Epithelial cell of esophagus (primary cell): ENCODE measurements at regions not wholly inside any gene's neighbourhood (a gene's known extent, or its start where the extent isn't known, plus 50 kb on each side); places are given as distances from the start of the nearest gene placed in this dataset.

Experiments
- DNase-seq: peaks from one replicate; pipeline ENCODE4 v3.0.0; 2010; ENCODE audit warnings: low read depth
- H3K4me3 ChIP-seq: 2 replicates; pipeline ENCODE4 v1.5.1; 2011; ENCODE audit warnings: mild to moderate bottlenecking, low read length, control low read depth
- TF ChIP-seq, protein P1 (sequence below): IDR thresholded peaks from 2 replicates; pipeline ENCODE4 v1.5.1; 2011; ENCODE audit warnings: low read depth, mild to moderate bottlenecking, low read length, control low read depth, inconsistent platforms; ENCODE audit not compliant: insufficient read depth; ENCODE audit errors: missing control alignments

DNA sequence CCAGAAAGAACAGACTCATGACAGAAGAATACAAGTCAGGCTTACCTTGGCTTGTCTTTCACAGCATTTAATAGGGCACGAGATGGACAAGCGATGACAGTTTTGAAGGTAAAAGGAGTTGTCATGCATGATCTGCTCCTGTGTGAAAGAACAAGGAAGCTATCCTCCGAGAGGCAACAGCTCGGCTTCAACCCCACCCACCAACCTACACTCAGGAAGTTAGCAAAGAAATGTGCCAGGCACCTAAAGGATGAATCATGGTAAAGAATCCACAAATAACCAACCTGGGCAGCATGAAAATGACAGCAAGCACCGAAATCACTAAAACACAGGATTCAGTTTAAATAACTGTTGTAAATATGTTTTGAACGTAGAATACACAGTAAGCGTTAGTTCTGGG, 700.2 kb downstream of the TYW1 start:
- H3K4me3 ChIP-seq, result no peak overlapping the region
- TF ChIP-seq, protein P1, sequence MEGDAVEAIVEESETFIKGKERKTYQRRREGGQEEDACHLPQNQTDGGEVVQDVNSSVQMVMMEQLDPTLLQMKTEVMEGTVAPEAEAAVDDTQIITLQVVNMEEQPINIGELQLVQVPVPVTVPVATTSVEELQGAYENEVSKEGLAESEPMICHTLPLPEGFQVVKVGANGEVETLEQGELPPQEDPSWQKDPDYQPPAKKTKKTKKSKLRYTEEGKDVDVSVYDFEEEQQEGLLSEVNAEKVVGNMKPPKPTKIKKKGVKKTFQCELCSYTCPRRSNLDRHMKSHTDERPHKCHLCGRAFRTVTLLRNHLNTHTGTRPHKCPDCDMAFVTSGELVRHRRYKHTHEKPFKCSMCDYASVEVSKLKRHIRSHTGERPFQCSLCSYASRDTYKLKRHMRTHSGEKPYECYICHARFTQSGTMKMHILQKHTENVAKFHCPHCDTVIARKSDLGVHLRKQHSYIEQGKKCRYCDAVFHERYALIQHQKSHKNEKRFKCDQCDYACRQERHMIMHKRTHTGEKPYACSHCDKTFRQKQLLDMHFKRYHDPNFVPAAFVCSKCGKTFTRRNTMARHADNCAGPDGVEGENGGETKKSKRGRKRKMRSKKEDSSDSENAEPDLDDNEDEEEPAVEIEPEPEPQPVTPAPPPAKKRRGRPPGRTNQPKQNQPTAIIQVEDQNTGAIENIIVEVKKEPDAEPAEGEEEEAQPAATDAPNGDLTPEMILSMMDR, result no peak

DNA sequence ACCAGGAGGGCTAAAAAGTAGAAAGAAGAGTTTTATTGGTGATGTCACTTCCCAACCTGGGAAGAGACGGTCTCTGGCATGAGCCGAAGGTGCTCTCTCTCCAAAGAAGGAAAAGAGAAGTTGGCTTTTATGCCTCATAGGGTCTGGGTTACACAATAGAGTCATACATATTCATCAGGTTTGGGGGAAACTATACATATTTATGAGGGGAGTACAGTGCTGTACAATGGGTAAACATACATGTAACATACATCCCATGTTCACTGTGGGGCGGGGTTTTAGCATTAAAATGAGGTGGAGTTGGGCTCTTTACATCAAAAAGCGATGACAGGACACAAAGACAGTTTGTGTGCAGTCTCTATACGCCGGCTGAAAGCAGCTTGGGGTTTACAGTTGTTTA, 701.7 kb downstream of the TYW1 start:
- no peak for DNase-seq
- no peak overlapping the region for H3K4me3 ChIP-seq
- TF ChIP-seq, protein P1, result no peak

More for the DNA sequence above, 700.2 kb downstream of the TYW1 start:
- peak; percentile 2 for DNase-seq

DNA sequence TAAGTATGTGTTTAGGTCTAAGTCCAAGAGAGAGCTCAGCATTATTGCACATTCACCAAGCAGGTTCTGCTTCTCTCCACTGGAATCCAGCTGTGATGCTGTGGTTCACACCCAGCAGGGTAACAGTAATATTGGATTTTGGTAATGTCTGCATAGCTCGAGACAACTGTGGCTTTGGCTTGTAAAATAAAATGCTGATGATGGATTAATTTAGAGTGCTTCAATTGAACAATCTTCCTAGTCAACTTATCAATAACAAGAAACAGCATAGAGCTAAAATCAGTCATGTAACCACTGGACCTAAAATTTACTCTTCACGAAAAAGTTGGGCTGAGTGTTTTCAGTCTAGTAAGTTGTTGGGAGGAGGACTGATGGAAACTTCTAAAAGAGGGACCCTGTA, 709.2 kb downstream of the TYW1 start:
- H3K4me3 ChIP-seq, result no peak overlapping the region
- no peak for DNase-seq
- TF ChIP-seq, protein P1, result no peak

DNA sequence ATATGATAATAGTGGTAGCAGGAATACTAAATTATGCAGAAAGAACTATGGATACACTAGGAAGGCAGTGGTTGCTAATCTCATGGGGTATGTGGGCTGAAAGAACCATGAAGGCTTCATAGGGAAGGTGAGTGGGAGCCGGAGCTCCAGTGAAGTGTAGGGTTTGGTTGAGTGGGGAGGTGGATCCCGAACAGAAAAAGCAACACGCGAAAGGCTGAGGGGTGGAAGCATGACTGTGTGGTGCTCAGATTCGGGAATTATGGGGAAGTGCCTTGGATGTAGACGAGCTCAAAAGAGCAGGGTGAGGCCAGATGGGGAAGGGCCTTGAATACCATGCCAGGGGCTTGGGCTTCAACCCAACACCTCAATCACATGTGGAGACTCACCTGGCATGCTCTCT, 715.1 kb downstream of the TYW1 start:
- TF ChIP-seq, protein P1, result no peak
- no peak overlapping the region for H3K4me3 ChIP-seq
- no peak for DNase-seq

DNA sequence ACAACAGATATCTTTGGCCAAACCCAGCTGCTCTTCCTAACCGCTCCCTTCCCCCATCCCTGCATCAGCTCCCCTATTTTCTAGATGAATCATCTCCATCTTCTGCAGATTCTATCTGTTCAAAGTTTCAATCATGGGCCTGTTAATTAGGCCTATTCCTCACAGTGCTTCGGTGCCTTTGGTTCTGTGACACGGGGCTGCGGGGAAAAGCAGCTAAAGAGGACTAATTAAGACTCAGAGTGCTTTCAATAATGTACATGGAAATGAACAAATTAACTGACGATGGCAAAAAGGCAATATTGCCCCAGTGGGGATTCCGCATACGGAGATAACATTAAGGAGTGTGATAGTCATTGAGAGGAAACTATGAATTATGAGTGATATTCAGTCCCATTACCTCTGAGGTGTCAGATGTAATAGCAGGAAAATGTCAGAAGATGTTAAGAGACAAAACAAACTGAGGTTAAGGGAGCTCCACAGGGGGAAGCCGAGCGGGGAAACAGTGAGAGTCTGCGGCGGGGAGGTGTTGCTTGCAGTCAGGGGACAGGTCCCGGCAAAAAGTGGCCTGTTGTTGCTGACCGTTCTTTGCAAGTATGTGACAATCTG, 716.9 kb downstream of the TYW1 start:
- TF ChIP-seq, protein P1, result no peak
- DNase-seq, result no peak
- H3K4me3 ChIP-seq, result no peak overlapping the region

DNA sequence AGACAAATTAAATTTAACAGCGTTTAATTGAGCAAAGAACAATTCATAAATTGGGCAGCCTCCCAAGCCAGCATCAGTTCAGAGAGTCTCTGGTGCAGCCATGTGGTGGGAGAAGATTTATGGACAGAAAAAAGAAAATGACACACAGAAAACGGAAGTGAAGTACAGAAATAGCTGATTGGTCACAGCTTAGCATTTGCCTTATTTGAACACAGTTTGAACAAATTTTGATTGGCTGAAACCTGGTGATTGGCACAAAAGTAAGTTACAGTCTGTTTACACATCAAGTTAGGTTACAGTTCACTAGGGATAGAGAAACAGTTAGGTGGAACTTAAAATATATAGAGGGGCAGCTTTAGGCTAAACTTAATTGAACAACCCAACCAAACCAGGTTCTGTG, 720.1 kb downstream of the TYW1 start:
- TF ChIP-seq, protein P1, result no peak
- H3K4me3 ChIP-seq, result no peak overlapping the region
- DNase-seq, result no peak

DNA sequence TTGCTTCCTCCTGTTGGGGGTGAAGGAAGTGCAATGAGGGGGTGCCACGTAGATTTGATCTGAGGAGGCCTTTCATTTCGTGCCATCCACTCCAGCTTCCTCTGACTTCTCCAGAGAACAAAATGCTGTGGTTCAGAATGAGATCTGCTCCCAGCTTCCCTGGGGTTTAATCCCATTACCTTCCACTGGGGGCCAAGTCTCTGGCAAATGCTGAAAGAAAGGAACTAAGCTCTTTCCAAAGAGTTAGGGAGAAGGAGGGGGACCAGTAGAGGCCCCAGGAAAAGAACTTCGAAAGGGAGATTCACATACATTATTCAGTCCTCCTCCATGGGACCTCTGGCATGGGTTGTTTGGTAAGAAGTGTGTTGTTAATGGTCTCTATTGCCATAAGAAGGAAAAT, 727.0 kb downstream of the TYW1 start:
- no peak overlapping the region for H3K4me3 ChIP-seq
- no peak for DNase-seq
- TF ChIP-seq, protein P1, result no peak
